Neural progenitor cell (in vitro differentiated cells): ENCODE measurements at regions not wholly inside any gene's neighbourhood (a gene's known extent, or its start where the extent isn't known, plus 50 kb on each side); places are given as distances from the start of the nearest gene placed in this dataset.
A peak's percentile ranks its signal among the peaks of the same experiment; 100 is the strongest.

Experiments
- CTCF ChIP-seq: fragments of 200-600 bp; sonication (generic); IDR thresholded peaks from 2 replicates; pipeline ENCODE4 v1.5.1; 2017; ENCODE audit warnings: antibody characterized with exemption, mild to moderate bottlenecking
- EZH2 ChIP-seq: fragments of 200-600 bp; sonication (generic); IDR thresholded peaks from 2 replicates; pipeline ENCODE4 v1.6.1; 2017; ENCODE audit warnings: antibody characterized with exemption, mild to moderate bottlenecking, moderate library complexity
- EZH2phosphoT487 ChIP-seq: fragments of 200-600 bp; sonication (generic); IDR thresholded peaks from 2 replicates; pipeline ENCODE4 v1.6.1; 2017; ENCODE audit warnings: antibody characterized with exemption

GRCh38 chr11:127074151-127074761 is 73.7 kb upstream of the KIRREL3 start:
- peak; percentile 53 for TF ChIP-seq CTCF
- TF ChIP-seq EZH2 = no peak
- TF ChIP-seq EZH2phosphoT487 = no peak
